Activated CD4-positive, CD25-positive, alpha-beta regulatory T cell treated with anti-CD3 and anti-CD28 coated beads, Interleukin-2, amount 50 U/mL, for 16 hours (primary cell): ENCODE measurements at regions not wholly inside any gene's neighbourhood (a gene's known extent, or its start where the extent isn't known, plus 50 kb on each side); places are given as distances from the start of the nearest gene placed in this dataset.

Experiments used
- DNase-seq: peaks from one replicate; pipeline ENCODE4 v3.0.0-alpha.2; 2020; ENCODE audit warnings: low read depth, low spot score

DNA sequence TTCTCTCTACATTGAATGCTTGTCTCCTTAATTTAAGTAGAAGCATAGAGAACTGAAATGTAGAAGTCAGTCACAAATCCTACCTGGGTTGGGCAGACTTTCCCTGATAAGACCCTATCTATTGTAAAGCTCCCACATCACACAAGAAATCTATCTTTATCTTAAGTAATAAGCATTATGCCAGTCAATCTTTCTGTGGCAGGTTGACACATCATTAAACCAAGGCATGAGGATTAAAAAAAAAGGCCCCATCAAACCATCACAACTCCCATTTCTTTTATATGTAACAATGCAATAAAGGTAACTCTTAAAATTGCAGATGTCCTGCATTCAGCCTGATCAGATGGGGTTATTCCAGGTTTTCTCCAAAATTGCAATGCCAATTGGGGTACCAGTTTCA, 311.8 kb downstream of the TOX3 start:
- DNase-seq = no peak

DNA sequence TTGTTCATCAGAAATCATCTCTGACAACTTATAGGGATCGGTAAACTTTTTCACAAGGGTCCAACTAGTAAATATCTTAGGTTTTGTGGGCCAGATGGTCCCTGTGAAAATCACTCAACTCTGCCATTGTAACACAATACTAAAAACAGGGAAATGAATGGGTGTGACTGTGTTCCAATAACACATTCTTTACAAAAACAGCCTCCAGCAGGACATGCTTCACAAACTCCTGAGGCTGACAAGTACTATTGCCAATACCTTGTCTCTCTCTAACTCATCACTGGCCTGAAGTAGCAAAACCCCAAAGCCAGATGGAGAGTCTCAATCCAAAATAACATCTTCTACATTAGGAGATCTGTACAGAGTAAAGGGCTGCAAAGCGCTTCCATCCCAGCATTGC, 312.3 kb downstream of the TOX3 start:
- DNase-seq = no peak

DNA sequence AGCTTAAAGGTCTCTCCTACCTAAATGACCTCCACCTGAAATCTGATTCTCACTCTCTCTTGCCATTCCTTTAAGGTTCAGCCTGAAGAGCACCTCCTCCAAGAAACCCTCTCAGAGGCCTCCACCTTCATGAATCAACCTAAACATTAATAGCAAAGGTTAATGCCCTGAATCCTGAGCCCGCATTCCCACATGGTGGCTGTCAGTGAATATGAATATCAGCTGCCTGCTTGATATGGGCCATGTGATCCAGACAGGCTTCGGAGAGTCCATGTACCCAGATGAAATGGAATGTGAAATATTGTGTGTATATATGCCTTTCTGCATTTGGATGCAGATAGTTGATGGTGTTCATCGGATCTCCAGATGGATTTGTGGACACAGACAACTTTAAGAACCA, 317.5 kb downstream of the TOX3 start:
- DNase-seq = no peak

DNA sequence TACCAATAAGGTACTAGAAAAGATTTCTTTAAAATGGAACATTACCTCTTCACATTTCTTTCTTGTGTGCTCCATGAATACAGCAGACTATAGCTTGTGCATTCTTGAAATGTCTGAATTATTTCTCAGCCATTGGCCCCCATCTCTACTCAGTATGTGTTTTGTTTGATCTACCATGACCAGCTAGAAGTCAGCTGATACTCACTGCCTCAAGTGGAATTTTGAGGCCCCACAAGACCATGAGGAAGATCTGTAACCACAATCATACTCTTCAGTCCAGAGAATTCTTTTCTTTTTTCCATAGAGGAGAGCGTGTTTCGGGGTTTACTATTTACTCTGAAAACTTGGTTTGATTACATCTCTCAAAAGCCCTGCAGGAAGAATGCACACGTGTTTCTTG, 319.1 kb downstream of the TOX3 start:
- no peak for DNase-seq

DNA sequence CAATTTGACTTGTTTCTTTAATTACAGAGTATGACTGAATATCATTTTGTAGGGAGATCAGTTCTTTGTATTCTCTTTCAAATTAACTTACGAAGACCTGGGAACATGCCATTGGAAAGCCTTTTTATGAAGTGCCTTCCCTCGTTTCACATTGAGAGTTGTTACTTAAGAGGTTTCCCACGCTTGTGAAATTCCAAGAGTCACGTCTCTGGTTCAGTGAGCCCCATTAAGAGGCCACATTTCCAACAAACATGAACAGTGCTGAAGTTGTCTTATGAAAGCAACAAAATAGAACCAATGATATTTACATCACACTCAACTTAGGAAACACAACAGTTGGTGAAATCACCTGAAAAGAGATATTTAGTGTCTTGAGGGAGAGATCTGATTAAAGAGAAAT, 334.1 kb downstream of the TOX3 start:
- no peak for DNase-seq

DNA sequence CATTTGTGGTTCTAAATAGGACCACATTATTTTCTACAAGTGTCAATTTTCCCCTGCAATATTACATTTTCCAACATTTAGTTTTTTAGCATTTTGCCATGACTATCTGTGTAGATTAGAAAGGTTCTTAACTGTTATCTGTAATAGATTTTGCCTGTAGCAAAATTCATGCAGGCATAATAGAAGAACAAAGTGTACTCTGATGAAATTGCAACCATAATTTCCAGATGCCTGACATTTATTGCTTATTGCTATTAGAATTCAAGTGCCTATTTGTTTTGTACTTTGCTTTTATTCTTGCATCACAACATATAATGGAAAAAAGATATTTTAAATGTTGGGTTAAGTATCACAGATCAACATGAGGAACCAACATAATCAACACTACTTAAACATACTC, 337.7 kb downstream of the TOX3 start:
- DNase-seq = no peak

DNA sequence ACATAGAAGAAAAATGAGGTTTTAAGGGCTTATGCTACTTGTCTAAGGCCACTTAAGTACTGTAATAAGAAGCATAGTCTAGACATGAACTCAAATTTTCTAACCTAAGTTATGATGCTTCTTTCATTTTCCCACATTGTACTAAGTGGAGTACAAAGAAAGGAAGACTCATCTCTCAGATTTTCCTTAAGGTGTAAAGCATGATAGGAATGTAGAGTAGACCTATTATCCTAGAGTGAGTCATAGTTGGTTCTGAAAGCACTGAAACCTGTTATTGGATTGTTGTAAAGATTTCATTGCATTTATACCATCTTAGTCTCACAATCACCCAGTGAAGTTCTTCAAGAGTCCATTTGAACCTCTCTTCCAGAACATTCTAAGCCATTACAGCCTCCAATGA, 343.8 kb downstream of the TOX3 start:
- no peak for DNase-seq

DNA sequence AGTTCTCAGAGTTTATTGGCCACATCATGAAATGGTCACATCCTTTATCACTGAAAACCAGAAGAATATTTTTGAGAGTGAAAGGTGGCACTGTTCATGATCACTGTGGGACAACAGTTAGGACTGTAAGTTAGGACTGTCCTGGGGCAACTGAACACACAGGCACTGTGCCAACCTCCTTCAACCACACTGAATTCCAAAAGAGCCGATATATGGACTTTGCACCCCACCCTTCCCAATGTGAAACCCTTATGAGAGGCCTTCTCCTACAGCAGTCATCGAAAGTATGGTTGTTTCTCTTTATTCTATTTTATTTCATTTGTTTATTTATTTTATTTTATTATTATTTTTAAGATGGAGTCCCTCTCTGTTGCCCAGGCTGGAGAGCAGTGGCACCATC, 353.5 kb downstream of the TOX3 start:
- no peak for DNase-seq

DNA sequence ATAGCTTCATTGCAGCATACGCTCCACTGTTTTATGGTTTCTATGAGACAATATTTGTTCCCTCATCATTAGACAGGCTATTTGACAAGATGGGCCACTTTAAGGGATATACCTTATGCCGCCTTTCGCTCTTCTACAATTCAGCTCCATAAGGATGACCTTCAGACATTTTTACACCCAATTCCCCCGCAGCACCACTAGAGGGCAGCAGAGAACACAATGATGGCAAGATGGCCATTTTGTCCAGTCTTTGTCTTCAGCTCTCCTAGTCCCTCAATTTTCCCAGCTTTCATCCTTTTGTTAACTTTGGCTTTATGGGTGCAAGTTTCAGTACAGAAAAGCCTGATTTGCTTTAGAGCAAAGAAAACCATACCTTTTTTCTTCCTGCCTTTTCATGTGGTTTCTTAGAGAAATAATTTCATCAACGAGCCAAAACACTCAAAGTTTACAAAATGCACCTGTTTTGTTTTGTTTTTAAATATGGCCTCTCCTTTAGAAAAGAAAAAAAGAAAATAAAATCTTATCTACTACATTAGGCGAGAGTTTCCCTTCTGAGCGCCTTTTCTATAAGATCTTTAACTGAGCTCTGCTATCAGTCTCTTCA, 355.3 kb downstream of the TOX3 start:
- peak; percentile 24 for DNase-seq

DNA sequence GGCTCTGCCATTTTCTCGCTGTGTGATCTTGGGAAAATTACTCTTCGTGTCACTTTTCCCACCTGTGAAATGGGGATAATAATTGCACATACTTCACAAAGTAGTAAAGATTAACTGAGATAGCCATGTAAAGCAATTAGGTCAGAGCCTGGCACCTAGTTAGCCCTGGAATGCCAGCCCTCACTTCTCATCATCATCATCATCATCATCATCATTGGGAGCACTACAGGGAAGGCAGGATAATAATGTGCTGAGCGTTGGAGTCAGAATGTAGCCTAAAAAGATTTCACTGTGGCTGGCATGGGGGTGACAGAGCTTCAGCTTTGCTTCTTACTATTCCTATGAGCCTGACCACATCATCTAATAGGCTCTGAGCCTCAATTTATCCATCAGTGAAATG, 362.6 kb downstream of the TOX3 start:
- DNase-seq = no peak

DNA sequence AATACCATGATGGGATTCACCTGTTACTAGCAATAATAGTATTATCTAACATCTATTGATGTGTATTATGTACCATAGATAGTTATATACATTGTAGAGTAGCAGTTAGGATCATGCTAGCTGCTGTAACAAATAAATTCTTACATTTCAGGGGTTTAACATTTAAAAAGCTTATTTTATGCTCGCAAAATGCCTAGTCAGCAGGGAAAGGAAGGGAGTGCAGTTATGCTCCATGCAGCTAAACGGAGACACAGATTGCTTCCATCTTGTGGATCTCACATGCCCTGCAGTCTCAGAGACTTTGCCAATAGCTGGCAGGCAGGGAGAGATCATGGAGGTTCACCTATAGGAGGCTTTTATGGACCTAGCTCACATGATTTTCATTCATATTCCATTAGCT, 364.1 kb downstream of the TOX3 start:
- no peak for DNase-seq

DNA sequence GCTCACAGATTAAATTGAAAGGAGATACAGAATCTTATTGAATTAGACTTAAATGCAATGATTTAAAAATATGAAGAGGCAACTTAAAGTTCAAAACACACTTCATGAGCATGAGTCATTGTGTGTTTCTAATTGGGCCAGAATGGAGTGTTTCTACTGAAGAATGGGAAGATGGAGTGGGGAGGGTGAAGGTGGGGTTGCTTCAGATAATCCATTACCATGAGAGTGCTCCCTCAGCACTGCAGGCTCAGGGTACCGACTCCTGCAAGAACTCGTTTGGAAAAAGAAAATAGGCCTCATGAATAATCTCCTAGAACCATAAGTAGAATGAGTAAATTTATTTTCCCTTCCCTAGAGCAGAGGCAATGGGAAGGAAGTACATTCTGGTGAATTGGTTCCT, 372.8 kb downstream of the TOX3 start:
- DNase-seq = no peak

DNA sequence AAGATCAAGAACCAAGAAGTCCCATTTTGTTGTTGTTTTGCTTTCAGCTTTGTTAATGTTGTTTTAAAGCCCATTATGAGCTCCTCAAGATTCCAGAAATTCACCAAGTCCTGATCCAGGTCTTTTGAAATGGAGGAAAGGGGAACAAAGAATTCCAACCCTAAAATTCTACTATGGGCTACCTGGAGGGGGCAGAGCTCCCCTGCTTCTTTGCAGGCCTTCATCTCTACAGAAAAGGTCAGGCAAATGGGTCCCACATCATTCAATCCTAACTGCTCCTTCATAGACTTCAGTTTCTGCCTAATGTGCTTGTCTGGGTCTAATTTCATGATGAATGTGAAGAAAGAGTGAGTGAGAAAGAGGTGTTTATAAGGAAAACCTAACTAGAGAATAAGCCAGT, 375.5 kb downstream of the TOX3 start:
- no peak for DNase-seq

DNA sequence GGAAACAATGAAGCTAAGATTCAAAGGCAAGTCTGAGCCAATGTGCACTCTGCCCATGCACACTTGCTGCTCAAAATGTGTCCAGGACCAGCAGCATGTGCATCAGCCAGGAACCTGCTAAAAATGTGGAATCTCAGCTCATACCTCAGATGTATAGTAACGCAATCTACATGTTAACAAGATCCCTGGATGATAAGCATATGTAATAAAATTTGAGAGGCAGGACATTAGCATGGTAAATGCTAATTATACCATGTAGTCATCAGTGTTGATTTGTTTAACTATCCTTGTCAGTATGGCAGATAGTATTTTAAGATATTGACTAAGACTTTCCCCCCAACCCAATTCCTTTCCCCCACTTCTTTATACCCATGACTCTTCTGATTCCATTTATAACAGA, 379.6 kb downstream of the TOX3 start:
- DNase-seq = no peak

DNA sequence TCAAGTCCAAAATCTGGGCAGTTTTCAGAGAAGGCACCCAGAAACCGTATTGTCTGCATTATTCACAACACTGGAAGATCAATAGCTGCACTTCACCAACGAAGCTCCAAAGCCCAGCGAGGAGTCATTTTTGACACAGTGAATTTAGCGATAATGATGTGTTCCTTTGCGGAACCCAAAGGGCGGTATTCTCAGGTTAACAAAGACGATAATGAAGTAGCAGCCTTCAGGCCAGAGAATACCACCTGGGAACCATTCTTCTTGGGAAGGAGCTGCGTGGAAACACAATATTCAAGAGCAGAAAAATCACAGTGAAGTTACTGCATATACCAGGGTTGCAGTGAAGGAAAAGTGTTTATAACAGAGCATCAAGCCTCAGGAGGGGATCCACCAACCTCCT, 381.0 kb downstream of the TOX3 start:
- no peak for DNase-seq

DNA sequence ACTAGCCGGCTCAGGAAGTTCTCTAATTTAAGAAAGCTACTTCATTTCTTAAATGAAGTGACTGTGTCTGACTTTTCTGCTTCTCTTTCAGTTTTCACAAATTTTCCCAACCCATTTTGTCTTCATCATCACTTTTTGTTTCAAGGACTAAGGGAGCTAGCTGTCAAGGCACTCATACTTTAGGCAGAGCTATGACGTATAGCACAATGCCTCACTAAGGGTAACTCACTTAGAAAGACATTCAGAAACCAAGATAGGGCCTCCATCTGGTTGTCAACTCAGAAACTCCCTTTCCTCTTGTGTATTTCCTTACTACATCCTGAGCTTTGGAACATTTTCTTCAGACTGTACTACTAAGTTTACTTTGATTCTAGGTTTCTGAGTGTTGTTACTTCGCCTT, 397.9 kb downstream of the TOX3 start:
- no peak for DNase-seq

DNA sequence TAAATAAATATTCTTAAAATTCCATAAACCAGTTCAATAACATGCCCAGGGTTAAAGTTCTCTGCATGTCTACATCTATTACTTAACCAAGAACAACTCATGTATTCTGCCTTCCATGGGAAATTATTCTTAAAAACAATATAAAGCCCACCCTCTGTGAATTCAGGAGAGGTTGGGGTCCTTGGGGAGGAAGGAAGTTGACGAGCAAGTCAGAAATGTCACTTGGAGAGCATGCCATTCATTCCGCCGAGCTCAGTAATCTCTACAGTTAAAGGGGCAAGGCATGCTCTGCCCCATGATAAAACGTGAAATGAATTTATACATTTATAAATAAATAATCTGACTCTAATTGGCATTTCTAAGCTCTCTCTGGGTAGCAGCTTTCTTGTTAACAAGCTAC, 405.1 kb downstream of the TOX3 start:
- no peak for DNase-seq

DNA sequence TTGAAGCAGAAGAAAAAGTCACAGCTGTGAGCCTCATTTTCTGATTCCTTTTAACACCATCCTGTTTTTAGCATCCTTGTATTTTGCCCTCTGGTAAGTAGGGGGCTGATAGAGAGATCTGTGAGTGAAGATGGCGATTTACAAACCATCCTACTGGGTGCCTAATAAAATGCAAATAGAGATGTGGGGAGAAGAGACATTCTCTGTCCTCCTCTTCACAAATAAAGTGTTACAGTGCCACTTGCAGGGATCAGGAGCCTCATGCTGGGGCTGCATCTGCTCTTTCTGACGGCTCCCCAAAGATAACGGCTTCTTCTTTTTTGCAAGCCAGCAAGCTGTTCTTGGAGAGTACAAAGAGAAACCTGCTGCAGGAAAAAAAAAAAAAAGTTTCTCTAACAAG, 418.6 kb downstream of the TOX3 start:
- no peak for DNase-seq

DNA sequence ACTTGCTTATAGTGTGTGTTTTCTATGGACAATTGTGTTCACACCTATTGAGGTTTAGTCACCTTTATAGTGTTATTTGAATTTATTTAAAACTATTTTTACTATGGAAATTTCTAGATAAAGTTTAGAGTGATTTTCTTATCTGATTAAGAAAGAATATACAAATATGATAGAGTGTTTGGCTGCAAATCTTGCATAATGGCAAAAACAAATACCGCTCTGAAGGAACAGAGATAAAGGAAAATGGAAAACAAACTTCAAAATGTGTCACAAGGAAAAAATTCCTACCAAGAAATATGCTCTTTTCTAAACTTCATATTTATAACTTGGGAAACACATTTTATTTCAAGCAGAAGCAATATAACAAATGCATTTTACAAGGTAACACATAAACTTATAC, 423.1 kb downstream of the TOX3 start:
- no peak for DNase-seq

DNA sequence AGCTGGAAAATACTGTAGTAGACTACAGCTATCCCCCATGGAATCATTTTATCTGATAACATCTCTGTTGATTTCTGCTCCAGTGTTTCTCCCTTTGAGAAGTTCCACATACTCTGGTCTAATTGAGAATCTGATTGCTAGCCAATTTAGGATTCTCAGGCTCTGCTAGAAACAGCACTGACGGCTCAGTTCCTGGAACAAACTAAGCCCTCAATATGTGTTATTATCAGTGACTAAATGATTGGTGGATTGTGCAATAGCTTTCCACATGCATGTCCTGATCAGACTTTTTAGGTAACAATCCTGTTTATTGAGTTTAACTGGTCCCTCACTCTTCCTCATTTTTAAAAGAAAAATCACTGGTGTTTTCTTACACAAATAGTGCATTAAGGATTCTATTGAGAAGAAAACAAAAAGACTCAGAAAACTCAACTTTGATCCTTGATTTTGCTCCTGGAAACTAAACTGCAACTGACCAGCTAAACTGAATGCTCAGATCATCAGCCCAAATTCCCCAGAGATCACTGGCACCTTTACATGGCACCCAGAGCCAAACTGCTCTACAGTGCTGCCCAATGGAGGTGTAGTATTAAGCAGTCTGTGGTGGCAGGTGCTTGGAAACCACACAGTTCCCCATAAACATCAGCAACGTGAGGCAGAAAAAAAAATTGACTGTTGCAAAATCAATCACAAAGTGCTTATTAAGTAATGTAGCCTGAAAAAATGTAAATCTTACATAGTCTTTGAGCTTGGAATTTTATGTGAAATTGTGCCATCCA, 423.7 kb downstream of the TOX3 start:
- no peak for DNase-seq

DNA sequence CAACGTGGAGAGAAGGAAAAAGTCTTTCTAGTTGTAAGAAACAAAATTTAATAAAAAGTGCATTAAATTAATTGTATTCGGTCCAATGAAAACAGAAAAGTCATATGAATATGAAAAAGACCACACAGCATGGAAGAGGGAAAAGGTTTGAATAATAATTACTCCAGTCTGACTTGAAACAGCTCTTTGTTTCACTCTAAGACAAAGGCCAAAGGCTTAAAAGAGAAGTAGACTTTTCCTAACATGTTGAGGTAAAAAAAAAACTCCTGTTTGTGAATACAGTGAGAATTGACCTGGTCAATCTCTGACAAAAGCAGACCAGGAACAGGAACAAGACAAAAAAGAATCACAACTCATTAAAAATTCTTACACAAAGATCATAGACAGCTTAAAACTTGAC, 429.8 kb downstream of the TOX3 start:
- no peak for DNase-seq

DNA sequence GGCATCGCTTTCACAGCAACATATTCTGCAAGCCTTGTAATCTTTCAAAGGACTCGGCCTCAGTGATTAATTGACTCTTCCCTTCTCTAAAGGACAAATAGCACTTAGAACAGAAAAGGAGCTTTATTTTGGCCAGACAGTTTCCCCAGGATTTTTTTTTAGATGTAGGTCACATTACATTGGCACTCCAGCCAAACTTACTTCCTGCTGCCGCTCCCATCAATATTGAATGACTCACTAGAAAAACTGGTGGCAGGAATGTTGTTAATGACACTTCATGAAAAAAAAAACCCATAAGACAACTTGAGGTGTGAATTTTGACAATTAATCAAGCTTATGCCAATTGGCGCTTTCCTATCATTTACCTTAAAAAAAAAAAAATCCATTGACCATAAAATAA, 432.6 kb downstream of the TOX3 start:
- no peak for DNase-seq

DNA sequence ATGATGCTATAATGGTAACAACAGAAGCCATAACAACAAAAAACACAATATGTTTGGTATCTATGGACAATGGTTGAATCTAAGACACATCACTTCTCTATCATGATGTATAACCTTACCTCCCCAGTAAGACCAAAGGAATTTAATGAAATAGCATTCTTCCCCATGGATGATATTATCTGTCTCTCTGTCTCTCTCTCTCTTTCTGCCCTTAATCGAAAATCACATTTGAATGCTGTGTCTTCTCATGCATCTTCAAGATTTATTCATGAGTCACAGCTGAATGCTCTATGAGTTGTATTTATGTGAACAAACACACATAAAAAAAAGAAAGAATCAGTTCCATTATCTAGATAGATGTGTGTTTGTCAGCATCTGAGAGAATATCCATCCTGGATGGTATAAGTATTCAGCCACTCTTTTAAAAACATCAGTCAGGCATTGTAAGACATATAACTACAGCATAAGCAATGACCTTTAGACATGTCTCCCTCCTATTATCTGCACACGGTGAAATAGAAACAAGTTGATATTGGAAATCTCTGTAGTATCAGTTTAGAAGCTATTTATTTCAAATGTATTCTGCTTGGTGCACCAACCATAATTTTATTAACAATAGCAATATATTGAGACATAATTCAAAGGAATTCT, 433.3 kb downstream of the TOX3 start:
- no peak for DNase-seq
